ENCODE measurements at regions not wholly inside any gene's neighbourhood (a gene's known extent, or its start where the extent isn't known, plus 50 kb on each side); places are given as distances from the start of the nearest gene placed in this dataset.

- no peak for FAIRE-seq
- no peak for DNase-seq (ENCODE audit: low read depth, low spot score)
- no peak for TF ChIP-seq CTCF (optimal IDR thresholded peaks at IDR 0.05 in 1 of 3, IDR thresholded peaks at IDR 0.05 in 1 of 3, conservative IDR thresholded peaks at IDR 0.05 in 1 of 3; ENCODE audit: extremely low read depth in 1 of 3, insufficient read depth in 2 of 3, low read length in 3 of 3)
- no peak for TF ChIP-seq EZH2 (IDR thresholded peaks at IDR 0.05; ENCODE audit: low read length)
Measured at GRCh38 chr5:40006260-40006659, 581.5 kb upstream of the DAB2 start.

GRCh38 chr5:40001796-40002195 is 577.0 kb upstream of the DAB2 start:
- Histone ChIP-seq H3K79me2 (ENCODE audit: control insufficient read depth, insufficient read depth, low read length) (no peaks in the 10 kb centered on the region), H3K4me2 (ENCODE audit: control insufficient read depth, extremely low read depth, insufficient read depth, low read depth, low read length) (no peak overlapping the region), H3K27ac (ENCODE audit: control insufficient read depth, insufficient read depth, low read length) (no peak overlapping the region), H2AFZ (ENCODE audit: control insufficient read depth, low read length) (no peak overlapping the region), H3K4me3 (ENCODE audit: control insufficient read depth in 2 of 3, extremely low read depth in 1 of 3, insufficient read depth in 2 of 3, low read depth in 1 of 3, low read length in 3 of 3) (no peak overlapping the region), H3K9me1 (ENCODE audit: control insufficient read depth, extremely low read depth, insufficient read depth, low read length) (no peaks in the 10 kb centered on the region), H3K9ac (ENCODE audit: control insufficient read depth, extremely low read depth, insufficient read depth, low read length) (no peak overlapping the region), H3K27me3 (ENCODE audit: control insufficient read depth, extremely low read depth, insufficient read depth, low read length) (no peaks in the 10 kb centered on the region), H3K4me1 (ENCODE audit: control insufficient read depth, extremely low read depth, insufficient read depth, low read length) (no peaks in the 10 kb centered on the region), H3K9me3 (ENCODE audit: control insufficient read depth, low read depth, low read length) (no peaks in the 10 kb centered on the region), H3K36me3 (ENCODE audit: control insufficient read depth in 2 of 2, extremely low read depth in 1 of 2, insufficient read depth in 2 of 2, low read length in 2 of 2) (no peaks in the 10 kb centered on the region), H4K20me1 (ENCODE audit: control insufficient read depth, extremely low read depth, insufficient read depth, low read length) (no peaks in the 10 kb centered on the region)
- dilution Hi-C loops (cut with MboI; ENCODE audit: extremely low pct_ligation_motif_present, low sequenced_read_pairs), result no loop called here
- FAIRE-seq, result no peak
- DNase-seq (ENCODE audit: low read depth, low spot score), result no peak
- TF ChIP-seq CTCF (optimal IDR thresholded peaks at IDR 0.05 in 1 of 3, IDR thresholded peaks at IDR 0.05 in 1 of 3, conservative IDR thresholded peaks at IDR 0.05 in 1 of 3; ENCODE audit: extremely low read depth in 1 of 3, insufficient read depth in 2 of 3, low read length in 3 of 3), result no peak
- no peak for TF ChIP-seq EZH2 (IDR thresholded peaks at IDR 0.05; ENCODE audit: low read length)

More at GRCh38 chr5:40006260-40006659, 581.5 kb upstream of the DAB2 start:
- dilution Hi-C loops (cut with MboI; ENCODE audit: extremely low pct_ligation_motif_present, low sequenced_read_pairs), result no loop called here
- no peaks in the 10 kb centered on the region for H3K79me2 ChIP-seq (ENCODE audit: control insufficient read depth, insufficient read depth, low read length)
- H3K36me3 ChIP-seq (ENCODE audit: control insufficient read depth in 2 of 2, extremely low read depth in 1 of 2, insufficient read depth in 2 of 2, low read length in 2 of 2), result no peaks in the 10 kb centered on the region
- no peaks in the 10 kb centered on the region for H3K27me3 ChIP-seq (ENCODE audit: control insufficient read depth, extremely low read depth, insufficient read depth, low read length)
- H3K9ac ChIP-seq (ENCODE audit: control insufficient read depth, extremely low read depth, insufficient read depth, low read length), result no peak overlapping the region
- H3K4me1 ChIP-seq (ENCODE audit: control insufficient read depth, extremely low read depth, insufficient read depth, low read length), result no peaks in the 10 kb centered on the region
- no peaks in the 10 kb centered on the region for H3K9me1 ChIP-seq (ENCODE audit: control insufficient read depth, extremely low read depth, insufficient read depth, low read length)
- no peaks in the 10 kb centered on the region for H3K9me3 ChIP-seq (ENCODE audit: control insufficient read depth, low read depth, low read length)
- no peak overlapping the region for H3K27ac ChIP-seq (ENCODE audit: control insufficient read depth, insufficient read depth, low read length)
- no peak overlapping the region for H3K4me3 ChIP-seq (ENCODE audit: control insufficient read depth in 2 of 3, extremely low read depth in 1 of 3, insufficient read depth in 2 of 3, low read depth in 1 of 3, low read length in 3 of 3)
- no peaks in the 10 kb centered on the region for H4K20me1 ChIP-seq (ENCODE audit: control insufficient read depth, extremely low read depth, insufficient read depth, low read length)
- H3K4me2 ChIP-seq (ENCODE audit: control insufficient read depth, extremely low read depth, insufficient read depth, low read depth, low read length), result no peak overlapping the region
- H2AFZ ChIP-seq (ENCODE audit: control insufficient read depth, low read length), result no peak overlapping the region
